Prostate gland (tissue), 2 donors: ENCODE measurements at regions not wholly inside any gene's neighbourhood (a gene's known extent, or its start where the extent isn't known, plus 50 kb on each side); places are given as distances from the start of the nearest gene placed in this dataset.

ENCODE experiments used
- DNase-seq: peaks from one replicate; pipeline ENCODE4 v3.0.0-alpha.2; 2019; ENCODE audit warnings: low spot score
- H3K27ac ChIP-seq, 2 donors: fragments of 200-600 bp; sonication (generic); 2 replicates each; pipeline ENCODE4 v1.5.1; 2017 to 2019
- H3K27me3 ChIP-seq: fragments of 200-600 bp; sonication (generic); replicated peaks from 2 replicates; pipeline ENCODE4 v1.5.1; 2019; ENCODE audit not compliant: insufficient read depth
- H3K36me3 ChIP-seq, 2 donors: fragments of 200-600 bp; sonication (generic); 1 replicate in 1 of 2; 2 replicates in 1 of 2; pipeline versions ENCODE4 v1.5.1 to v1.8.1; 2017 to 2019
- H3K4me1 ChIP-seq: fragments of 200-600 bp; sonication (generic); replicated peaks from 2 replicates; pipeline ENCODE4 v1.5.1; 2019
- H3K4me3 ChIP-seq, 2 donors: fragments of 200-600 bp; sonication (generic); 2 replicates each; pipeline ENCODE4 v1.5.1; 2017 to 2019
- H3K9me3 ChIP-seq: fragments of 200-600 bp; sonication (generic); 2 replicates; pipeline ENCODE4 v1.5.1; 2017
- CTCF ChIP-seq, 4 experiments: fragments of 200-600 bp in 2 of 4; fragments of 450-650 bp in 2 of 4; sonication (generic) in 2 of 4; IDR thresholded peaks; 1 replicate in 3 of 4; 2 replicates in 1 of 4; pipeline ENCODE4 v1.5.1; 2016 to 2019; ENCODE audit warnings: antibody characterized with exemption in 4 of 4, mild to moderate bottlenecking in 2 of 4, moderate library complexity in 2 of 4
- POLR2A ChIP-seq: fragments of 450-650 bp; IDR thresholded peaks from one replicate; pipeline ENCODE4 v1.6.1; 2016; ENCODE audit warnings: antibody characterized with exemption, mild to moderate bottlenecking
- POLR2AphosphoS5 ChIP-seq: sonication (generic); formaldehyde crosslinking; IDR thresholded peaks from one replicate; pipeline ENCODE4 v1.6.1; 2017; ENCODE audit warnings: antibody characterized with exemption
- WGBS: methylation state at CpG from one replicate; pipeline ENCODE4 v1.1.5; 2018; 5-methylcytosine and 5-hydroxymethylcytosine counted together
- intact Hi-C: fragments of 100-400 bp; cut with DNase I; formaldehyde crosslinking; loops from one replicate; pipeline ENCODE4 v1.14.2; 2022

DNA sequence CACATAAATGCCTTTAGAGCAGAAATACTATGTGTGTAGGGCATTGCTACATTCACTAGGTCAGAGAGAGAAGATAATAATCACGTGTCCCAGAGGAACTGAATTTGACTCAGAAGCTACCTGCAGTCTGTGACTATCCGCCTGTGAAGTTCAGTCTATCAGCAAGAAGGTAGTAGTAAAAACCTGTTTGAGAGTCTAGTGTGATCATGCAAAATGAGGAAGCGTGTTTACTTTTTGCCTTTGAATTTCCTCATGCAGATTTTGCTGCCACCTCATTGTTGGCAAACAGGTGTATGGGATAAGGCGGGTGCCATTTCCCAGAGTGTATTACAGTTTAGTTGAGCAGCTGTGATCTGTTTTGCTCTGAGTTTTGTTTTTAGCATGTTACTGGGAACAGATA lies 403.9 kb upstream of the FANCL start:
- H3K4me3 ChIP-seq, result no peak overlapping the region
- no peaks in the 10 kb centered on the region for H3K9me3 ChIP-seq
- DNase-seq, result no peak
- H3K27me3 ChIP-seq, result no peaks in the 10 kb centered on the region
- H3K4me1 ChIP-seq, result no peaks in the 10 kb centered on the region
- TF ChIP-seq CTCF (IDR thresholded peaks at IDR 0.05) (no peak), POLR2AphosphoS5 (no peak), POLR2A (no peak)
- H3K36me3 ChIP-seq, result no peaks in the 10 kb centered on the region
- no peak overlapping the region for H3K27ac ChIP-seq
- 62% methylated on average over 4 of the region's 4 CpGs for WGBS
- intact Hi-C loops, result no loop called here

GRCh38 chr2:58644451-58644850 lies 403.3 kb upstream of the FANCL start:
- Histone ChIP-seq H3K27me3 (no peaks in the 10 kb centered on the region), H3K4me3 (no peak overlapping the region), H3K9me3 (no peaks in the 10 kb centered on the region), H3K4me1 (no peaks in the 10 kb centered on the region), H3K36me3 (no peaks in the 10 kb centered on the region), H3K27ac (no peak overlapping the region)
- no peak for DNase-seq
- TF ChIP-seq POLR2AphosphoS5, result no peak
- TF ChIP-seq POLR2A, result no peak
- no peak for TF ChIP-seq CTCF (IDR thresholded peaks at IDR 0.05)
- whole genome bisulfite sequencing, result 75% methylated on average over 5 of the region's 5 CpGs
- intact Hi-C loops, result no loop called here

GRCh38 chr2:58641001-58641400 lies 399.9 kb upstream of the FANCL start:
- no peaks in the 10 kb centered on the region for H3K4me1 ChIP-seq
- TF ChIP-seq POLR2A (no peak), CTCF (IDR thresholded peaks at IDR 0.05) (no peak), POLR2AphosphoS5 (no peak)
- no peak overlapping the region for H3K27ac ChIP-seq
- H3K4me3 ChIP-seq, result no peak overlapping the region
- no peak for DNase-seq
- H3K27me3 ChIP-seq, result no peaks in the 10 kb centered on the region
- no peaks in the 10 kb centered on the region for H3K9me3 ChIP-seq
- H3K36me3 ChIP-seq, result no peaks in the 10 kb centered on the region
- intact Hi-C loops, result no loop called here
- WGBS, result 73% methylated on average over 2 of the region's 2 CpGs

DNA sequence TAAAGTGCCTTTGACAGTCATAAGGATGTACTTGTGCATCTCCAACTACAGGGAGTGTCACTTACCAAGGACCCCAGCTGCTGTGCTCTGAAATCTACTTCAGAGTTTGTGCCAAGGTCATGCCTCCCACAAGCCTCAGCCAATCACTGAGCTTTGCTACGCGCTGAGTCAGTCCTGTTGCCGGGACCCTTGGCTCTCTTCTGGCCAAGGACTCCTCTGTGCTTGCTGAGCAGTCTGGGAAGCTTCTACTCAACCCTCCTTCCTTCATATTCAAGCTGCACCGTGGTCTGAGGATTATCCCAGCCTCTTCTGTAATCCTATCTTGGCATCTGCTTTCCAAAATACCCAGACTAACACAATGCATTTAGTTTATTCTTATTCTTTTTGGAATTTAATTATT lies 398.9 kb upstream of the FANCL start:
- intact Hi-C loops, result no loop called here
- WGBS, result 82% methylated on average over 4 of the region's 4 CpGs
- DNase-seq, result no peak
- Histone ChIP-seq H3K36me3 (no peaks in the 10 kb centered on the region), H3K4me1 (no peaks in the 10 kb centered on the region), H3K27me3 (no peaks in the 10 kb centered on the region), H3K27ac (no peak overlapping the region), H3K9me3 (no peaks in the 10 kb centered on the region), H3K4me3 (no peak overlapping the region)
- no peak for TF ChIP-seq POLR2A
- TF ChIP-seq POLR2AphosphoS5, result no peak
- no peak for TF ChIP-seq CTCF (IDR thresholded peaks at IDR 0.05)

DNA sequence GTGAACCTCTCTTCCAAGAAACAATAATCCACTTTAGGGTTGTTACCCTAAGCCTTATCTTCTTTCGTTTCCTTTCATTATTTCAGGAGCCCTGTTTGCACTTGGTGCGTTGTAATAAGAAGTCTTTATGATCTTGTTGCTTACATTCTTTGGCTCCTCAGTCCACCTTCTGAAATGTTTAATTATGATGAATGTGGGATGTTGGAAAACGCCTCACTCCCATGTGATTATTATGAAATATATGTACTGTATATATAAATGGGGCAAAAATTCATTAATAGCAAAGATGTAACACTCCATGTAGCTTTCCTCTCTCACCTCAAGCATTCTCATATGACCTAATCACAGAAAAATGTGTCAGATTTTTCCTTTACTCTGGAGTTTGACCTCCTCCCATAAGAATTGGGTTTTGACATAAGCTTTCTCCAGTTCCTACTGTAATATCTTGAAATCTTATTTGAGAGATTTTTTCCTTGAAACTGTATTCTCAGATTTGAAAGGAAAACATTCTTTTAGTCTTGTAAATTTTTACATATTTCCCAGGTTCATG lies 397.2 kb upstream of the FANCL start:
- H3K36me3 ChIP-seq, result no peaks in the 10 kb centered on the region
- WGBS, result 39% methylated on average over 3 of the region's 3 CpGs
- intact Hi-C loops, result no loop called here

More for the DNA sequence above, 397.2 kb upstream of the FANCL start:
- H3K4me3 ChIP-seq, result no peak overlapping the region
- H3K4me1 ChIP-seq, result no peaks in the 10 kb centered on the region
- no peak overlapping the region for H3K27ac ChIP-seq
- TF ChIP-seq CTCF (IDR thresholded peaks at IDR 0.05) (no peak), POLR2A (no peak), POLR2AphosphoS5 (no peak)
- H3K27me3 ChIP-seq, result no peaks in the 10 kb centered on the region
- no peak for DNase-seq
- H3K9me3 ChIP-seq, result no peaks in the 10 kb centered on the region
